Panc1 (cell line): ENCODE measurements at regions not wholly inside any gene's neighbourhood (a gene's known extent, or its start where the extent isn't known, plus 50 kb on each side); places are given as distances from the start of the nearest gene placed in this dataset.

Source experiments
- CTCF ChIP-seq: fragments of 450-650 bp; IDR thresholded peaks from 2 replicates; pipeline ENCODE4 v1.5.1; 2017; ENCODE audit warnings: mild to moderate bottlenecking
- POLR2AphosphoS5 ChIP-seq: IDR thresholded peaks from 2 replicates; pipeline ENCODE4 v1.6.1; 2012; ENCODE audit warnings: mild to moderate bottlenecking, low read depth, low read length, moderate library complexity
- REST ChIP-seq, 2 experiments: IDR thresholded peaks; 2 replicates each; pipeline ENCODE4 v1.6.1; 2011 to 2012; ENCODE audit warnings: low read depth in 2 of 2, control low read depth in 1 of 2, low read length in 1 of 2, mild to moderate bottlenecking in 1 of 2, moderate library complexity in 1 of 2; ENCODE audit not compliant: insufficient read depth in 1 of 2
- SIN3A ChIP-seq: IDR thresholded peaks from 2 replicates; pipeline ENCODE4 v1.6.1; 2012; ENCODE audit warnings: low read depth, mild to moderate bottlenecking, low read length, moderate library complexity, borderline replicate concordance; ENCODE audit not compliant: insufficient read depth
- TCF7L2 ChIP-seq: IDR thresholded peaks from 2 replicates; pipeline ENCODE4 v1.6.1; 2011; ENCODE audit warnings: mild to moderate bottlenecking, low read depth, low read length, inconsistent platforms

DNA sequence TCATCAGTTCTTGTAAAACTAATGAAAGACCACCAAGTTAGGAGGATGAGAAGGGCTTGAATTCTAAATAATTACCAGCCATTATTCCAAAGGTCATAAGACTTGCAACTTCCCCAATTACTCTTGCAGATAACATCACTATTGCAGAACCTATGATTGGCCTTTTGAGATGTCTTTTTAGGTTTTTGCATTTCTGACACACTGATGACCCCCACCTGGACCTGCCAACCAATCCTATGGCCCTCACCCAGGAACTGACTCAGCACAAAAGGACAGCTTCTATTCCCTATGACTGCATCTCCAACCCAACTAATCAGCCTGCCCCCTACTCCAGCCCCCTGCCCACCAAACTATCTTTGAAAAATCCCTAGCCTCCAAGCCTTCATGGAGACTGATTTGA lies 111.5 kb upstream of the COPS8 start:
- TF ChIP-seq CTCF (no peak), REST (IDR thresholded peaks at IDR 0.05; ENCODE audit: insufficient read depth in 1 of 2, low read depth in 2 of 2, low read length in 1 of 2) (no peak), POLR2AphosphoS5 (no peak), SIN3A (no peak), TCF7L2 (no peak)
